ENCODE measurements at regions not wholly inside any gene's neighbourhood (a gene's known extent, or its start where the extent isn't known, plus 50 kb on each side); places are given as distances from the start of the nearest gene placed in this dataset.

GRCh38 chr3:8069471-8069870 is 432.2 kb upstream of the LMCD1 start:
- dilution Hi-C loops (cut with MboI; ENCODE audit: extremely low pct_ligation_motif_present, low sequenced_read_pairs): no loop called here

More at GRCh38 chr3:8069471-8069870, 432.2 kb upstream of the LMCD1 start:
- no peak overlapping the region for H3K9ac ChIP-seq (replicated peaks; ENCODE audit: extremely low read depth, insufficient read depth, low read length)
- H3K79me2 ChIP-seq (ENCODE audit: control insufficient read depth, insufficient read depth, low read length): no peaks in the 10 kb centered on the region
- ChIA-PET CTCF (no interaction called here), POLR2A (no interaction called here)
- BruUV-seq (replicated peaks): no TSS peak
- no peaks in the 10 kb centered on the region for H3K27me3 ChIP-seq (ENCODE audit: control insufficient read depth in 2 of 2, insufficient read depth in 2 of 2, low read length in 2 of 2)
- no peak overlapping the region for H3K27ac ChIP-seq (ENCODE audit: insufficient read depth, low read depth, low read length)
- no peak overlapping the region for H3K4me3 ChIP-seq (replicated peaks in 1 of 3; ENCODE audit: insufficient read depth in 1 of 3, low read depth in 1 of 3, low read length in 3 of 3)
- no peak overlapping the region for H3K4me2 ChIP-seq (ENCODE audit: insufficient read depth, low read length)
- no peaks in the 10 kb centered on the region for H3K9me3 ChIP-seq (replicated peaks; ENCODE audit: control insufficient read depth, insufficient read depth, low read length)
- TF ChIP-seq EZH2 (IDR thresholded peaks at IDR 0.05; ENCODE audit: borderline replicate concordance, low read depth, low read length, severe bottlenecking) (no peak), CTCF (IDR thresholded peaks at IDR 0.05; ENCODE audit: extremely low read depth in 1 of 2, insufficient read depth in 1 of 2, low read depth in 1 of 2, low read length in 2 of 2) (no peak), JUN (IDR thresholded peaks at IDR 0.05; ENCODE audit: borderline replicate concordance, insufficient read depth, insufficient read length, low read depth) (no peak), MYC (IDR thresholded peaks at IDR 0.05; ENCODE audit: low read depth, low read length) (no peak), MAX (IDR thresholded peaks at IDR 0.05; ENCODE audit: insufficient read depth, insufficient read length) (no peak), POLR2AphosphoS5 (IDR thresholded peaks at IDR 0.05; ENCODE audit: insufficient read depth, low read depth, low read length) (no peak), POLR2A (IDR thresholded peaks at IDR 0.05; ENCODE audit: low read depth, low read length) (no peak), GATA2 (IDR thresholded peaks at IDR 0.05; ENCODE audit: insufficient read depth, insufficient read length, low read depth, low read length) (no peak), FOS (IDR thresholded peaks at IDR 0.05; ENCODE audit: borderline replicate concordance, insufficient read depth, low read length) (no peak)
- FAIRE-seq (no peak), DNase-seq (ENCODE audit: low read depth, low spot score) (no peak)
- H2AFZ ChIP-seq (ENCODE audit: low read depth, low read length): no peak overlapping the region
- H3K4me1 ChIP-seq (ENCODE audit: control insufficient read depth, extremely low read depth, insufficient read depth, low read length): no peaks in the 10 kb centered on the region
- no peaks in the 10 kb centered on the region for H4K20me1 ChIP-seq (replicated peaks; ENCODE audit: control insufficient read depth, extremely low read depth, insufficient read depth, low read length)
- H3K9me1 ChIP-seq (replicated peaks; ENCODE audit: control insufficient read depth, extremely low read depth, insufficient read depth, low read length): no peaks in the 10 kb centered on the region
- intact Hi-C loops (cut with micrococcal nuclease): no loop called here
- no peaks in the 10 kb centered on the region for H3K36me3 ChIP-seq (ENCODE audit: control insufficient read depth in 2 of 2, extremely low read depth in 1 of 2, insufficient read depth in 2 of 2, low read length in 2 of 2)

All from endothelial cell of umbilical vein (primary cell).